Keratinocyte (primary cell): ENCODE measurements at regions not wholly inside any gene's neighbourhood (a gene's known extent, or its start where the extent isn't known, plus 50 kb on each side); places are given as distances from the start of the nearest gene placed in this dataset.

Experiments used
- DNase-seq: peaks from one replicate; pipeline ENCODE4 v3.0.0-alpha.2; 2011; ENCODE audit warnings: low read depth, missing footprints, low spot score
- FAIRE-seq: peaks from 2 replicates; lab custom pipeline; 2011; peaks lifted over from hg19 to GRCh38; lab: Jason Lieb, UNC
- H2AFZ ChIP-seq: 2 replicates; pipeline ENCODE4 v1.6.0; 2012; ENCODE audit warnings: low read length, control low read depth, inconsistent platforms; ENCODE audit not compliant: control insufficient read depth
- H3K27ac ChIP-seq: 2 replicates; pipeline ENCODE4 v1.5.1; 2011; ENCODE audit warnings: low read length; ENCODE audit not compliant: control insufficient read depth, insufficient read depth
- H3K27me3 ChIP-seq: 3 replicates; pipeline ENCODE4 v1.6.0; 2011; ENCODE audit warnings: low read length; ENCODE audit not compliant: control insufficient read depth, insufficient read depth; ENCODE audit errors: extremely low read depth
- H3K36me3 ChIP-seq, 2 experiments: 2 replicates in 1 of 2; 3 replicates in 1 of 2; pipeline ENCODE4 v1.5.1; 2011; ENCODE audit warnings: low read length in 2 of 2, mild to moderate bottlenecking in 1 of 2; ENCODE audit not compliant: control insufficient read depth in 2 of 2, insufficient read depth in 2 of 2; ENCODE audit errors: extremely low read depth in 1 of 2
- H3K4me1 ChIP-seq: 3 replicates; pipeline ENCODE4 v1.5.1; 2011; ENCODE audit warnings: low read length; ENCODE audit not compliant: control insufficient read depth, insufficient read depth; ENCODE audit errors: extremely low read depth
- H3K4me2 ChIP-seq: 3 replicates; pipeline ENCODE4 v1.6.0; 2011; ENCODE audit warnings: low read depth, low read length; ENCODE audit not compliant: control insufficient read depth, insufficient read depth; ENCODE audit errors: extremely low read depth
- H3K4me3 ChIP-seq, 3 experiments: fragments of 200-600 bp in 1 of 3; sonication (generic) in 1 of 3; 2 replicates in 2 of 3; 3 replicates in 1 of 3; pipeline ENCODE4 v1.5.1; 2011 to 2016; ENCODE audit warnings: low read length in 3 of 3, mild to moderate bottlenecking in 3 of 3, control low read depth in 2 of 3, inconsistent platforms in 1 of 3, low read depth in 1 of 3, mixed read lengths in 1 of 3, mixed run types in 1 of 3, moderate library complexity in 1 of 3; ENCODE audit not compliant: control insufficient read depth in 2 of 3, insufficient read depth in 2 of 3; ENCODE audit errors: extremely low read depth in 1 of 3
- H3K79me2 ChIP-seq: 2 replicates; pipeline ENCODE4 v1.6.0; 2012; ENCODE audit warnings: low read length; ENCODE audit not compliant: control insufficient read depth, insufficient read depth
- H3K9ac ChIP-seq: 3 replicates; pipeline ENCODE4 v1.6.0; 2011; ENCODE audit warnings: low read length; ENCODE audit not compliant: control insufficient read depth, insufficient read depth; ENCODE audit errors: extremely low read depth
- H3K9me1 ChIP-seq: 3 replicates; pipeline ENCODE4 v1.6.0; 2011; ENCODE audit warnings: low read length; ENCODE audit not compliant: control insufficient read depth, insufficient read depth; ENCODE audit errors: extremely low read depth
- H3K9me3 ChIP-seq: 2 replicates; pipeline ENCODE4 v1.5.1; 2012; ENCODE audit warnings: low read depth, low read length; ENCODE audit not compliant: control insufficient read depth
- H4K20me1 ChIP-seq: 3 replicates; pipeline ENCODE4 v1.6.0; 2011; ENCODE audit warnings: low read length; ENCODE audit not compliant: control insufficient read depth, insufficient read depth; ENCODE audit errors: extremely low read depth
- EZH2 ChIP-seq: IDR thresholded peaks from one replicate; pipeline ENCODE4 v1.6.1; 2012; ENCODE audit warnings: inconsistent platforms, mild to moderate bottlenecking, low read length, moderate library complexity
- dilution Hi-C: fragments of 300-500 bp; cut with MboI; formaldehyde crosslinking; loops from one replicate; pipeline ENCODE4 v1.7.0; 2020; ENCODE audit warnings: low sequenced_read_pairs; ENCODE audit not compliant: extremely low pct_ligation_motif_present
- TF ChIP-seq, protein P1 (sequence below), 3 experiments: IDR thresholded peaks in 1 of 3; conservative IDR thresholded peaks in 1 of 3; optimal IDR thresholded peaks in 1 of 3; 2 replicates in 2 of 3; 3 replicates in 1 of 3; pipeline versions ENCODE3 to v1.5.1; 2011; ENCODE audit warnings: low read length in 3 of 3, mild to moderate bottlenecking in 3 of 3, moderate library complexity in 2 of 3, control low read depth in 1 of 3, inconsistent platforms in 1 of 3; ENCODE audit not compliant: insufficient read depth in 2 of 3; ENCODE audit errors: extremely low read depth in 1 of 3

DNA sequence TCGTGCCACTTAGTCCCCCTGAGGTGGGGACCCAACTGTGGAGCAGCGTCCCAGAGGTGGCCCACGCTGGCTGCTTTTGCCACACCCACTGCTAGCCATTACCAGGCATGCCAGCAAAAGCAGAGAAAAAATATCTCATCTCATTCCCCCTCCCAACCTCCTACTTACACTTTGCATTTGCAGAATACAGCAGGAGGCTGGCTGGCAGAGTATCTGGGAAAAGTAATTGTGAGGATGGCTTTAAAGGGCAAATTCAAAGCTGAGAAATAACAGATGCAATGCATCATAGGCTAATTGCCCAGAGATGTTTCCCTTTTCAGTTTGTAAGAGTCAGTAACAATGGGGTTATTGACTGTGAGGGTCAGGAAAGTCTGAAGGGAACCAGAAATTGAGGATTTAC, 438.1 kb upstream of the DSEL start:
- no peaks in the 10 kb centered on the region for H3K27me3 ChIP-seq
- dilution Hi-C loops = no loop called here
- no peak overlapping the region for H3K4me3 ChIP-seq
- no peak for DNase-seq
- no peak overlapping the region for H3K9ac ChIP-seq
- no peak overlapping the region for H3K27ac ChIP-seq
- no peak for FAIRE-seq
- H2AFZ ChIP-seq = no peak overlapping the region
- no peaks in the 10 kb centered on the region for H3K4me1 ChIP-seq
- no peaks in the 10 kb centered on the region for H4K20me1 ChIP-seq
- TF ChIP-seq, protein P1, sequence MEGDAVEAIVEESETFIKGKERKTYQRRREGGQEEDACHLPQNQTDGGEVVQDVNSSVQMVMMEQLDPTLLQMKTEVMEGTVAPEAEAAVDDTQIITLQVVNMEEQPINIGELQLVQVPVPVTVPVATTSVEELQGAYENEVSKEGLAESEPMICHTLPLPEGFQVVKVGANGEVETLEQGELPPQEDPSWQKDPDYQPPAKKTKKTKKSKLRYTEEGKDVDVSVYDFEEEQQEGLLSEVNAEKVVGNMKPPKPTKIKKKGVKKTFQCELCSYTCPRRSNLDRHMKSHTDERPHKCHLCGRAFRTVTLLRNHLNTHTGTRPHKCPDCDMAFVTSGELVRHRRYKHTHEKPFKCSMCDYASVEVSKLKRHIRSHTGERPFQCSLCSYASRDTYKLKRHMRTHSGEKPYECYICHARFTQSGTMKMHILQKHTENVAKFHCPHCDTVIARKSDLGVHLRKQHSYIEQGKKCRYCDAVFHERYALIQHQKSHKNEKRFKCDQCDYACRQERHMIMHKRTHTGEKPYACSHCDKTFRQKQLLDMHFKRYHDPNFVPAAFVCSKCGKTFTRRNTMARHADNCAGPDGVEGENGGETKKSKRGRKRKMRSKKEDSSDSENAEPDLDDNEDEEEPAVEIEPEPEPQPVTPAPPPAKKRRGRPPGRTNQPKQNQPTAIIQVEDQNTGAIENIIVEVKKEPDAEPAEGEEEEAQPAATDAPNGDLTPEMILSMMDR (optimal IDR thresholded peaks at IDR 0.05 in 1 of 3, IDR thresholded peaks at IDR 0.05 in 1 of 3, conservative IDR thresholded peaks at IDR 0.05 in 1 of 3; ENCODE audit: extremely low read depth in 1 of 3, insufficient read depth in 2 of 3, low read length in 3 of 3) = no peak
- no peak for TF ChIP-seq EZH2
- H3K79me2 ChIP-seq = no peaks in the 10 kb centered on the region
- H3K36me3 ChIP-seq = no peaks in the 10 kb centered on the region
- H3K9me1 ChIP-seq = no peaks in the 10 kb centered on the region
- H3K9me3 ChIP-seq = no peaks in the 10 kb centered on the region
- no peak overlapping the region for H3K4me2 ChIP-seq

DNA sequence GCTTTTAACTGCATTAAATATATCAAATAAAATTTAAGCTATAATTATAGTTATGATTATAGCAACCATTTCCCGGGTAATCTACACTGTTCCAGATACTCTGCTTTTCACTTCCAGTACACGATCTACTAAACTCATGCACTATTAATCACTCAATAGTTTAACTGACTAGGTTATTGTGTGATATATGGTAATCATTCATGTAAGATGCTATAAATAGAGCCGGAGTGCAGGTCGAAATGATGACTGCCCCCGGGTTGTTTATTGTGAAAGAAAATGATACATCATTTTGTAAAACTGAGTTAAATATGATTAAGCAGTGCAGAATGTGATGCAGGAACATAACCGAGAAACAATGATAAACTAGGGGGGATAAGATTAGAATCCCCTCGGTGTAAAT, 434.6 kb upstream of the DSEL start:
- Histone ChIP-seq H3K79me2 (no peaks in the 10 kb centered on the region), H3K36me3 (no peaks in the 10 kb centered on the region), H3K9me3 (no peaks in the 10 kb centered on the region), H2AFZ (no peak overlapping the region), H3K4me2 (no peak overlapping the region), H3K9ac (no peak overlapping the region), H3K9me1 (no peaks in the 10 kb centered on the region), H3K27me3 (no peaks in the 10 kb centered on the region), H3K27ac (no peak overlapping the region), H4K20me1 (no peaks in the 10 kb centered on the region), H3K4me1 (no peaks in the 10 kb centered on the region), H3K4me3 (no peak overlapping the region)
- FAIRE-seq (no peak), DNase-seq (no peak)
- dilution Hi-C loops = no loop called here
- TF ChIP-seq, protein P1 (optimal IDR thresholded peaks at IDR 0.05 in 1 of 3, IDR thresholded peaks at IDR 0.05 in 1 of 3, conservative IDR thresholded peaks at IDR 0.05 in 1 of 3; ENCODE audit: extremely low read depth in 1 of 3, insufficient read depth in 2 of 3, low read length in 3 of 3) = no peak
- no peak for TF ChIP-seq EZH2
